ENCODE measurements at regions not wholly inside any gene's neighbourhood (a gene's known extent, or its start where the extent isn't known, plus 50 kb on each side); places are given as distances from the start of the nearest gene placed in this dataset.

- TF ChIP-seq EP300 (IDR thresholded peaks at IDR 0.05) (no peak), CTCF (IDR thresholded peaks at IDR 0.05) (no peak), POLR2AphosphoS5 (IDR thresholded peaks at IDR 0.05) (no peak), POLR2A (IDR thresholded peaks at IDR 0.05) (no peak)
Observed at GRCh38 chr3:161977850-161978249, 481.2 kb downstream of the OTOL1 start.
